ENCODE measurements at regions not wholly inside any gene's neighbourhood (a gene's known extent, or its start where the extent isn't known, plus 50 kb on each side); places are given as distances from the start of the nearest gene placed in this dataset.
"Not testable (repeated sequence)": the region's sequence is repeated elsewhere in the genome, so short reads cannot be mapped to it uniquely, and the experiment has no call there.

DNA sequence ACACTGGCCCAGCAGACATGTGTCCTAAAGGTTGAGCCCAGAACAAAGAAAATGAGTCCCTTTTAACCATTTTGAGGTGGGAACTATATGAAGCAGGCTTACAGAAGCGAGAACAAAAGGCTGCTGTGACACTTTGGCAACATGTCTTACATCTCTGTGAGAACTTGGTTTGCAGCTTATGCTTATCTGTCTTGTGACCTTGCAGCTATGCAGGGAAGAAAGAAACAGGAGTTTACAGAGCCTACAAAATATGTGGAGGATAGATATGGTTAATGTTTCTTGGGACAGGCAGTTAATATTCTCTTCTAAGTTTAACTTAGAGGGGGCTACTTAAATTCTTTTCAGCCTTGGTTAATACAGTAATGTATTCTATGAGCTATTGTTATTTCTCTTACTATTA, 209.1 kb downstream of the PTH2R start:
- TF ChIP-seq POLR2A (IDR thresholded peaks at IDR 0.05) = not testable (repeated sequence)
- TF ChIP-seq, protein P1, sequence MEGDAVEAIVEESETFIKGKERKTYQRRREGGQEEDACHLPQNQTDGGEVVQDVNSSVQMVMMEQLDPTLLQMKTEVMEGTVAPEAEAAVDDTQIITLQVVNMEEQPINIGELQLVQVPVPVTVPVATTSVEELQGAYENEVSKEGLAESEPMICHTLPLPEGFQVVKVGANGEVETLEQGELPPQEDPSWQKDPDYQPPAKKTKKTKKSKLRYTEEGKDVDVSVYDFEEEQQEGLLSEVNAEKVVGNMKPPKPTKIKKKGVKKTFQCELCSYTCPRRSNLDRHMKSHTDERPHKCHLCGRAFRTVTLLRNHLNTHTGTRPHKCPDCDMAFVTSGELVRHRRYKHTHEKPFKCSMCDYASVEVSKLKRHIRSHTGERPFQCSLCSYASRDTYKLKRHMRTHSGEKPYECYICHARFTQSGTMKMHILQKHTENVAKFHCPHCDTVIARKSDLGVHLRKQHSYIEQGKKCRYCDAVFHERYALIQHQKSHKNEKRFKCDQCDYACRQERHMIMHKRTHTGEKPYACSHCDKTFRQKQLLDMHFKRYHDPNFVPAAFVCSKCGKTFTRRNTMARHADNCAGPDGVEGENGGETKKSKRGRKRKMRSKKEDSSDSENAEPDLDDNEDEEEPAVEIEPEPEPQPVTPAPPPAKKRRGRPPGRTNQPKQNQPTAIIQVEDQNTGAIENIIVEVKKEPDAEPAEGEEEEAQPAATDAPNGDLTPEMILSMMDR (IDR thresholded peaks at IDR 0.05) = not testable (repeated sequence)

All from esophagus squamous epithelium (tissue), 4 donors.